H7 (cell line): ENCODE measurements at regions not wholly inside any gene's neighbourhood (a gene's known extent, or its start where the extent isn't known, plus 50 kb on each side); places are given as distances from the start of the nearest gene placed in this dataset.

Source experiments
- DNase-seq: peaks from one replicate; pipeline ENCODE4 v3.0.0; 2012
- H3K27me3 ChIP-seq: 2 replicates; pipeline ENCODE4 v1.6.0; 2011; ENCODE audit warnings: mild to moderate bottlenecking, low read length; ENCODE audit not compliant: control insufficient read depth, insufficient read depth
- H3K36me3 ChIP-seq: replicated peaks from 2 replicates; pipeline ENCODE4 v1.5.1; 2011; ENCODE audit warnings: low read length; ENCODE audit not compliant: control insufficient read depth, insufficient read depth
- H3K4me3 ChIP-seq: 2 replicates; pipeline ENCODE4 v1.5.1; 2011; ENCODE audit warnings: low read depth, mild to moderate bottlenecking, control low read depth, low read length, moderate library complexity; ENCODE audit not compliant: insufficient read depth

DNA sequence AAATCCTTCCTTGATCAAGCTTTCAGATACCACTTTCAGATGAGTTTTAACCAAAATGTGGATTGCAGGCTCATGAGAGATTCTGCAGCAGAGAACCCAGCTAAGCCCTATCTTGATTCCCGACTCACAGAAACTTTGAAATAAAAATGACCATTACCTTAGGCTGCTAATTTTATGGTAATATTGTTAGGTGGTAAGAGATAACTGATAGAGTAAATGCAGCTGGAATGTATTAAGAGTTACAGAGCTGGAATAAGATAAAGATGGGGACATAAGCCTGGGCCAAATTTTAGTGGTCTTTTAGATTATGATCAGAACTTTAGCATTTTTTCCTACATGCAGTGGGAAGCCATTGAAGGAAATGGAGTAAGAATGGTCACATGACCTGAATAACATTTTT lies 1074.0 kb downstream of the CDH11 start:
- no peaks in the 10 kb centered on the region for H3K27me3 ChIP-seq
- no peak overlapping the region for H3K4me3 ChIP-seq
- H3K36me3 ChIP-seq = no peaks in the 10 kb centered on the region
- no peak for DNase-seq

DNA sequence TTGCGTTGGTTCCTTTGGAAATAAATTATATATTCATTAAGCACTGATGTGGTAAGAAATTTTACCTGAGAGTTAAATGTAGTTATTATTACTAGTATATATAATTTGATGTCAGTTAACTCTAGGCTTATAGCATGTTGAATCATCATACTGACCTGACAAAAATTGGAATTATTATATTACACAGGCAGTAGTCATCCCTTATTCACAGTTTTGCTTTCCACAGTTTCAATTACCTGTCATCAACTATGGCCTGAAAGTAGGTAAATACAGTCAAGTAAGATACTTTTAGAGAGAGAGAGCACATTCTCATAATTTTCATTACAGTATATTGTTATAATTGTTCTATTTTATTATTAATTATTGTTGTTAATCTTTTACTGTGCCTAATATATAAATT lies 1074.7 kb downstream of the CDH11 start:
- Histone ChIP-seq H3K4me3 (no peak overlapping the region), H3K27me3 (no peaks in the 10 kb centered on the region), H3K36me3 (no peaks in the 10 kb centered on the region)
- no peak for DNase-seq

DNA sequence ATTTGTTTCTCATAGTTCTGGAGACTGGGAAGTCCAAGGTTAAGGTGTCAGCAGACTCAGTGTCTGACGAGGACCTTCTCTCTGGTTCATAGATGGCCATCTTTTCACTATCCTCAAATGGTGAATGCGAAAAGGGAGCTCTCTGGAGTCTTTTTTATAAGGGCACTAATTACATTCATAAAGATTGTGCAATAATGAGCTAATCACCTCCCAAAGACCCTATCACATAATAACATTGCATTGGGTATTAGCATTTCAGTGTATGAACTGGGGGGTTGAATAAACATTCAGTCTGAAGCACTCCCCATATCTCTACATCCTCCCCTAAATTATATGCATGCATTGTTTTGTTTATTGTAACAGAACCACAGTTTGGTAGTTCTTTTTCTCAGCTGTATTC lies 1086.5 kb downstream of the CDH11 start:
- DNase-seq = no peak
- Histone ChIP-seq H3K27me3 (no peaks in the 10 kb centered on the region), H3K36me3 (no peaks in the 10 kb centered on the region), H3K4me3 (no peak overlapping the region)

GRCh38 chr16:64019339-64019738 lies 1102.5 kb downstream of the CDH11 start:
- Histone ChIP-seq H3K36me3 (no peaks in the 10 kb centered on the region), H3K27me3 (no peaks in the 10 kb centered on the region), H3K4me3 (no peak overlapping the region)
- DNase-seq = no peak

GRCh38 chr16:64017796-64018195 lies 1104.1 kb downstream of the CDH11 start:
- DNase-seq = no peak
- no peaks in the 10 kb centered on the region for H3K36me3 ChIP-seq
- no peak overlapping the region for H3K4me3 ChIP-seq
- H3K27me3 ChIP-seq = no peaks in the 10 kb centered on the region

GRCh38 chr16:64013856-64014255 lies 1108.0 kb downstream of the CDH11 start:
- no peaks in the 10 kb centered on the region for H3K36me3 ChIP-seq
- no peak for DNase-seq

GRCh38 chr16:64012166-64012565 lies 1109.7 kb downstream of the CDH11 start:
- no peaks in the 10 kb centered on the region for H3K27me3 ChIP-seq
- no peaks in the 10 kb centered on the region for H3K36me3 ChIP-seq
- H3K4me3 ChIP-seq = no peak overlapping the region
- DNase-seq = no peak

More at GRCh38 chr16:64013856-64014255, 1108.0 kb downstream of the CDH11 start:
- no peak overlapping the region for H3K4me3 ChIP-seq
- H3K27me3 ChIP-seq = no peaks in the 10 kb centered on the region

DNA sequence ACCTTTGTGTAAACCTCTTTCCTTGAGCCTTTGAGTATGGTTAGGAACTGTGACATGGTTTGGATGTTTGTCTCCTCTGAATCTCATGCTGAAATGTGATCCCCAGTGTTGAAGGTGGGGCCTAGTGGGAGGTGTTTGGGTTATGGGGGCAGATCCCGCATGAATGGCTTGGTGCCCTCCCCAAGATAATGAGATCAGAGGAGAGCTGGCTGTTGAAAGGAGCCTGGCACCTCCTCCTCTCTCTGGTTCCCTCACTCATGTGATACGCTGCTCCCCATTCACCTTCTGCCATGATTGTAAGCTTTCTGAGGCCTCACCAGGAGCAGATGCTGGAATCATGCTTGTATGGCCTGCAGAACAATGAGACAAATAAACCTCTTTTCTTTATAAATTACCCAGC lies 1110.2 kb downstream of the CDH11 start:
- Histone ChIP-seq H3K4me3 (no peak overlapping the region), H3K27me3 (no peaks in the 10 kb centered on the region), H3K36me3 (no peaks in the 10 kb centered on the region)
- DNase-seq = no peak

DNA sequence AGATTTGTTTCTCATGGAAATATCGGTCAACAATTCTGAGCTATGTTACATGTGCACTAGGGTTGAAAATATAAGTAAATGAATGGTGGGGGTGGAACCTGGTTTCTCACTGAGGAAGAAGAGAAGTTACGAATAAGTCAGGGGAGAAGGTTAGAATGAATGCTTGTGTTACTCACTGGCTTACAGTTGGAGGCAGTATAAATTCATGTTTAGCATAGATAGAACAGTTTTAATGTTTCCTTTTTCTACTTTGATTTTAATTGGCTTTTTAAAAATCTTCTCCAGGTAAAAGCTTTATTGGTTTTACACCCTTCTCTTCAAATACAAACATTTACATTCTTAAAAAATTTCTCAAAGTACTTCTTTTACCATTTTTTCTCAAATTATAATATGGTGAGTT lies 1113.7 kb downstream of the CDH11 start:
- no peaks in the 10 kb centered on the region for H3K27me3 ChIP-seq
- H3K4me3 ChIP-seq = no peak overlapping the region
- no peaks in the 10 kb centered on the region for H3K36me3 ChIP-seq
- DNase-seq = no peak

DNA sequence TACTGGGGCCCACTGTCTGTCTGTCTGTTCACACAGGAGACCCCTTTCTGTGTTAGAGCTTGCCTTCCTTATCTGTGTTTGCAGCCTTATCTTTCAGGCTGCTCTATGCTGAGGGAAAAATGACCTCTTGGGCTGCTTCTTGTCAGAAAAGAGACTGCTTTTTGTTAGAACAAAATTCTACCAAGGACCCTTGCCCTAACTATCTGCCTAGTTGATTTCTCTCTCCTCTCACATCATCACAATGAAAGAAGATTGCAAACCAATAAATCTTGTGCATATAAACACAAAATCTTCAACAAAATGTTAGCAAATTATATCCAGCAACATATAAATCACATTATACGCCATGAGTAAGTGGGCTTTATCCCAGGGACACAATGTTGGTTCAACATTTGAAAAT lies 1117.7 kb downstream of the CDH11 start:
- no peak for DNase-seq
- Histone ChIP-seq H3K4me3 (no peak overlapping the region), H3K36me3 (no peaks in the 10 kb centered on the region), H3K27me3 (no peaks in the 10 kb centered on the region)

- H3K27me3 ChIP-seq = no peaks in the 10 kb centered on the region
- H3K4me3 ChIP-seq = no peak overlapping the region
- no peaks in the 10 kb centered on the region for H3K36me3 ChIP-seq
- DNase-seq = no peak
These were observed 1126.8 kb downstream of the CDH11 start for GRCh38 chr16:63995025-63995424.

DNA sequence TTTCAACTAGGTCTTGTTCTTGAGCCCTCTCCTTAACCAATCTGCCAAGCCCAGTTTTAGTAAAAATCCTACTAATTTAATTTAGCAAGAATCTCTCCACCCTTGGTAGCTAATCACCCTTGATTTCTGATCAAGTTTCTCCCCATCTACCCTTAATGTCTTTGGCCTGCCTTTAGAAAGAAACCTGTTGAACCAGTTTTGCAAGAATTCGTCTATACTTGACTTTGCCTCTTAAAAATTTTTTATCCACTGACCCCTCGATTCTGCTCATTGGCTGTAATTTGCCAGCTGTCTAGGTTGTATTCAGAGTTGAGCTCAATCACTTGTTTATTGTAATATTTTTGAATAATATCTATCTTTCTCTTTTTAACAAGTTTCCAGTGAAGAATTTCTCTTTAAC lies 1138.5 kb downstream of the CDH11 start:
- Histone ChIP-seq H3K27me3 (no peaks in the 10 kb centered on the region), H3K36me3 (no peaks in the 10 kb centered on the region), H3K4me3 (no peak overlapping the region)
- DNase-seq = peak; percentile 12

DNA sequence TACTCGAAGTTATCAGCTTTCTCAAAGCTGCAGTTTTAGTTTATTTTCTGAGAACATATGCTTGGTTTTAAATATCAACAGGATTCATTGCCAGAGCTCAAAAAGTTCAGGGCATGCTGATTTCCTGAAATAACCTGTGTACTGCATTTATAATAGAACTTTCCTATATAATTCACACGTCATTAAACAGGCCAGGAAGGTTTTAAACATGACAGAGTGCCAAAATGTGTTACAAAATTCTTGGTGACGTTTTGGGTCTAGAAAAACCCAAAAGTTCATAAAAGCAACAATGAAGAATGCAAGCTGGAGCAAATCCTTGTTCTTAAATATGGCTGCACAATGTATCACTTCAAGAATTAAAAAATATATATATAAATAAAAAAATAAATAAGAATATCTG lies 1139.1 kb downstream of the CDH11 start:
- Histone ChIP-seq H3K27me3 (no peaks in the 10 kb centered on the region), H3K4me3 (no peak overlapping the region), H3K36me3 (no peaks in the 10 kb centered on the region)
- DNase-seq = no peak

- Histone ChIP-seq H3K27me3 (no peaks in the 10 kb centered on the region), H3K4me3 (no peak overlapping the region), H3K36me3 (no peaks in the 10 kb centered on the region)
- DNase-seq = peak; percentile 6
These were observed 1139.8 kb downstream of the CDH11 start for GRCh38 chr16:63982110-63982509.

DNA sequence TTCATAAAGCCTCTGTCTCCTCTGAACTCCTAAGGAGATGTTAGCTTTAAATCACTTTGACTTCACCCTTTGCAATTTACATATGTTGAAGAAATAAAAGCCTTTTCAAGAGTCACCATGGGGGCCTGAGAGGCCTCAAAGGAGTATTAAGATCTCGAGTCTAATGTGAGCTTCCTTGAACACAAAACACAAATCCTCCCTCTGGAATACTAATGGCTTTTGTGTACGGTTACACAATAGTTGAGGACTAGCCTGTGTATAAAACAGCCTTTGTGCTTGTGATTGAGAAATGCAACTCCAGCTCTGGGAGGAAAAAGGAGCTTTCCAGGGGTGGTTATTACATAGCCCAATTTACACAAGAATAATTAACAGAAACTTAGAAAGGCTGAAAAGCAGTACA lies 1140.2 kb downstream of the CDH11 start:
- DNase-seq = peak; percentile 7
- Histone ChIP-seq H3K4me3 (no peak overlapping the region), H3K36me3 (no peaks in the 10 kb centered on the region), H3K27me3 (no peaks in the 10 kb centered on the region)

GRCh38 chr16:63980763-63981162 lies 1141.1 kb downstream of the CDH11 start:
- Histone ChIP-seq H3K27me3 (no peaks in the 10 kb centered on the region), H3K36me3 (no peaks in the 10 kb centered on the region), H3K4me3 (no peak overlapping the region)
- no peak for DNase-seq
